ENCODE measurements at regions not wholly inside any gene's neighbourhood (a gene's known extent, or its start where the extent isn't known, plus 50 kb on each side); places are given as distances from the start of the nearest gene placed in this dataset.

DNA sequence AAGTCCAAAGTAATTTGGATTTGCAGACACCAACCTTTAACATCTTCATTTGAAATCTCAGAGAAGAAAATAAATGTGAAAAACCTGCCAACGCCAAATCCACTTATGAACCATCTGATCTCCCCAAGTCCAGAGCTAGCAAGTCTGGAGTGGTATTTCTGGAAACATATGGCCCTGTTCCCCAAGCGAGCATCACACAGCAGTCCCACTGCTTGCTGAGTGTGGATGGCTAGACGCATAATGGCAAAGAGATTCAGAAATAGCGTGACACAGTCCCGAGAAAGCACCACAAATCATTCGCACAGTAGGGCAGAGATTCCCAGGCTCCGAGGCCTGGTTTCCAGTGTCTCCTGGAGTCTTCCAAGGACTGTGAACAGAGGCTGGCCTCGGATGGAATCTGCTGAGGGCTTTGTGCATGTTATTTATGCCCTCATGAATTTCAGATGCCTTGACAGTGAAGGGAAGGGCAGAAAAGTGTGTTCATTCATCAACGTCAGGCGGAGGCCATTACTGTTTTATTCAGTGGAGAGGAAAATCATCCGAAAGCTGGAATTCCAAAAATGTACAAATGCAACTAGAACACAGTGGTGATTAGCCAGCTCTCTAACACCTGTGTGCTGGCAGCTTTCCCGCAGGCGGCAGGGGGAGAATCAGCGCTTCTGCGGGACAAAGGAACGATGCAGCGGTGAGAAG is 417.0 kb downstream of the EIPR1 start:
- H3K27me3 ChIP-seq (ENCODE audit: control insufficient read depth in 4 of 4, insufficient read depth in 4 of 4, low read length in 3 of 4) = no peaks in the 10 kb centered on the region
- H3K36me3 ChIP-seq (ENCODE audit: control insufficient read depth in 4 of 4, insufficient read depth in 3 of 4, low read depth in 1 of 4, low read length in 3 of 4) = no peaks in the 10 kb centered on the region
- no peak overlapping the region for H3K27ac ChIP-seq (ENCODE audit: low read depth in 1 of 2, low read length in 2 of 2)
- no peak overlapping the region for H3K9ac ChIP-seq (ENCODE audit: low read depth in 1 of 2, low read length in 2 of 2)
- WGBS = 86% methylated on average over 17 of the region's 17 CpGs
- no peak for DNase-seq (ENCODE audit: low spot score)
- no peak overlapping the region for H3K4me3 ChIP-seq (ENCODE audit: low read depth in 1 of 3, low read length in 3 of 3)
- TF ChIP-seq RAD21 (IDR thresholded peaks at IDR 0.05) = no peak
- TF ChIP-seq, protein P1, sequence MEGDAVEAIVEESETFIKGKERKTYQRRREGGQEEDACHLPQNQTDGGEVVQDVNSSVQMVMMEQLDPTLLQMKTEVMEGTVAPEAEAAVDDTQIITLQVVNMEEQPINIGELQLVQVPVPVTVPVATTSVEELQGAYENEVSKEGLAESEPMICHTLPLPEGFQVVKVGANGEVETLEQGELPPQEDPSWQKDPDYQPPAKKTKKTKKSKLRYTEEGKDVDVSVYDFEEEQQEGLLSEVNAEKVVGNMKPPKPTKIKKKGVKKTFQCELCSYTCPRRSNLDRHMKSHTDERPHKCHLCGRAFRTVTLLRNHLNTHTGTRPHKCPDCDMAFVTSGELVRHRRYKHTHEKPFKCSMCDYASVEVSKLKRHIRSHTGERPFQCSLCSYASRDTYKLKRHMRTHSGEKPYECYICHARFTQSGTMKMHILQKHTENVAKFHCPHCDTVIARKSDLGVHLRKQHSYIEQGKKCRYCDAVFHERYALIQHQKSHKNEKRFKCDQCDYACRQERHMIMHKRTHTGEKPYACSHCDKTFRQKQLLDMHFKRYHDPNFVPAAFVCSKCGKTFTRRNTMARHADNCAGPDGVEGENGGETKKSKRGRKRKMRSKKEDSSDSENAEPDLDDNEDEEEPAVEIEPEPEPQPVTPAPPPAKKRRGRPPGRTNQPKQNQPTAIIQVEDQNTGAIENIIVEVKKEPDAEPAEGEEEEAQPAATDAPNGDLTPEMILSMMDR (IDR thresholded peaks at IDR 0.05; ENCODE audit: low read depth, low read length, missing input control) = no peak
- H3K9me3 ChIP-seq (ENCODE audit: control insufficient read depth in 4 of 4, low read length in 3 of 4) = peaks cover 0 to 3% (median under 1%) of the 10 kb centered on the region in 4 donors
- H3K4me1 ChIP-seq (ENCODE audit: control insufficient read depth in 4 of 4, insufficient read depth in 4 of 4, low read length in 3 of 4) = no peaks in the 10 kb centered on the region

DNA sequence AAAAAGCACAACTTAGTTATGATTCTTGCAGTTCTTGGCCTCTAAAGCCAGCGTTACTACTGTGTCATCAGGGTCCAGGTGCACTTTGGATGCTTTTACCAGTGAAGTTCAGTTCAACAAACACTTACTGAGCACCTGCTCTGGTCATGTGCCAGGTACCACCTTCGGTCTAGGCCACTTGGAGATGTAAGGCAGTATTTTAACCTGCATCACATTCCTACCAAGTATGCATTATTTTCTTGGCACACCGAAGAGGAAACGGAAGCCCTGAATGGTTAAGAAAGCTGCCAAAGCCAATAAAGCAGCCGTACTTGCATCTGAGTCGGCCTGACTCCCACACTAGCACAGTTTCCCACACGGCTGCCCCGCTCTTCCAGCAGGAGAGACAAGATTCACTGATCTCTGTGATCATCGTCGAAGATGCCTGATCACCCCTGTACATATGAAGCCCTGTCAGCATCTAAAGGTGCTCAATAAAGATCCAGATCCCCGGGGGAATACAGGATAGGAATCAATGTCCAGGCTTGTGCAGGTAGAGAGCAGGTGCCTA is 427.1 kb downstream of the EIPR1 start:
- H3K27ac ChIP-seq (ENCODE audit: low read depth in 1 of 2, low read length in 2 of 2) = no peak overlapping the region
- peaks cover 0 to 4% (median 0%) of the 10 kb centered on the region in 4 donors for H3K9me3 ChIP-seq (ENCODE audit: control insufficient read depth in 4 of 4, low read length in 3 of 4)
- no peak overlapping the region for H3K4me3 ChIP-seq (ENCODE audit: low read depth in 1 of 3, low read length in 3 of 3)
- no peaks in the 10 kb centered on the region for H3K4me1 ChIP-seq (ENCODE audit: control insufficient read depth in 4 of 4, insufficient read depth in 4 of 4, low read length in 3 of 4)
- H3K27me3 ChIP-seq (ENCODE audit: control insufficient read depth in 4 of 4, insufficient read depth in 4 of 4, low read length in 3 of 4) = peaks cover 0 to 3% (median 1%) of the 10 kb centered on the region in 4 donors
- 82% methylated on average over 11 of the region's 11 CpGs for WGBS
- TF ChIP-seq HNF4A (conservative IDR thresholded peaks at IDR 0.05) = no peak
- TF ChIP-seq RXRA (IDR thresholded peaks at IDR 0.05) = no peak
- TF ChIP-seq SP1 (IDR thresholded peaks at IDR 0.05) = no peak
- no peak for TF ChIP-seq FOXA2 (IDR thresholded peaks at IDR 0.05)
- TF ChIP-seq FOXA1 (IDR thresholded peaks at IDR 0.05) = no peak
- no peak for TF ChIP-seq YY1 (IDR thresholded peaks at IDR 0.05)
- no peak for TF ChIP-seq HNF4G (IDR thresholded peaks at IDR 0.05)
- no peak overlapping the region for H3K9ac ChIP-seq (ENCODE audit: low read depth in 1 of 2, low read length in 2 of 2)
- H3K36me3 ChIP-seq (ENCODE audit: control insufficient read depth in 4 of 4, insufficient read depth in 3 of 4, low read depth in 1 of 4, low read length in 3 of 4) = no peaks in the 10 kb centered on the region
- DNase-seq (ENCODE audit: low spot score) = no peak

DNA sequence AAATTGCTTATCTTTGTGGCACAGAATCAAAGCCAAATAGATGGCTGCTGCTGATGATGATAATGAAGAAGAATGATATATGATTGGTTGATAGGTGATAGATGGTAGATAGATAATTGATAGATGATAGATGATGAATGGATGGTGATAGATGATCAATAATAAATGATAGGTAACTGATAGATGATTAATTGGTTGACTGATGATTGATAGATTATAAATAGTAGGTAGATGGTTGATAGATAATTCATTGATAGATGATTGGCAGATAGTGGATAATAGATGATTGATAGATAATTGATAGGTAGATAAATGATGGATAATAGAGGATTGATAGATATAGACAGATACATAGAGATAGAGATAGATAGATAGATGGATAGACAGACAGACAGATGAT is 430.2 kb downstream of the EIPR1 start:
- Histone ChIP-seq H3K4me1 (ENCODE audit: control insufficient read depth in 4 of 4, insufficient read depth in 4 of 4, low read length in 3 of 4) (no peaks in the 10 kb centered on the region), H3K36me3 (ENCODE audit: control insufficient read depth in 4 of 4, insufficient read depth in 3 of 4, low read depth in 1 of 4, low read length in 3 of 4) (no peaks in the 10 kb centered on the region), H3K4me3 (ENCODE audit: low read depth in 1 of 3, low read length in 3 of 3) (no peak overlapping the region), H3K9ac (ENCODE audit: low read depth in 1 of 2, low read length in 2 of 2) (no peak overlapping the region), H3K9me3 (ENCODE audit: control insufficient read depth in 4 of 4, low read length in 3 of 4) (peaks cover 0 to 4% (median 1%) of the 10 kb centered on the region in 4 donors), H3K27ac (ENCODE audit: low read depth in 1 of 2, low read length in 2 of 2) (no peak overlapping the region), H3K27me3 (ENCODE audit: control insufficient read depth in 4 of 4, insufficient read depth in 4 of 4, low read length in 3 of 4) (peaks cover 0 to 3% (median 2%) of the 10 kb centered on the region in 4 donors)
- DNase-seq (ENCODE audit: low spot score) = no peak
- no peak for TF ChIP-seq RAD21 (IDR thresholded peaks at IDR 0.05)
- TF ChIP-seq FOXA2 (IDR thresholded peaks at IDR 0.05) = no peak
- TF ChIP-seq, protein P2, sequence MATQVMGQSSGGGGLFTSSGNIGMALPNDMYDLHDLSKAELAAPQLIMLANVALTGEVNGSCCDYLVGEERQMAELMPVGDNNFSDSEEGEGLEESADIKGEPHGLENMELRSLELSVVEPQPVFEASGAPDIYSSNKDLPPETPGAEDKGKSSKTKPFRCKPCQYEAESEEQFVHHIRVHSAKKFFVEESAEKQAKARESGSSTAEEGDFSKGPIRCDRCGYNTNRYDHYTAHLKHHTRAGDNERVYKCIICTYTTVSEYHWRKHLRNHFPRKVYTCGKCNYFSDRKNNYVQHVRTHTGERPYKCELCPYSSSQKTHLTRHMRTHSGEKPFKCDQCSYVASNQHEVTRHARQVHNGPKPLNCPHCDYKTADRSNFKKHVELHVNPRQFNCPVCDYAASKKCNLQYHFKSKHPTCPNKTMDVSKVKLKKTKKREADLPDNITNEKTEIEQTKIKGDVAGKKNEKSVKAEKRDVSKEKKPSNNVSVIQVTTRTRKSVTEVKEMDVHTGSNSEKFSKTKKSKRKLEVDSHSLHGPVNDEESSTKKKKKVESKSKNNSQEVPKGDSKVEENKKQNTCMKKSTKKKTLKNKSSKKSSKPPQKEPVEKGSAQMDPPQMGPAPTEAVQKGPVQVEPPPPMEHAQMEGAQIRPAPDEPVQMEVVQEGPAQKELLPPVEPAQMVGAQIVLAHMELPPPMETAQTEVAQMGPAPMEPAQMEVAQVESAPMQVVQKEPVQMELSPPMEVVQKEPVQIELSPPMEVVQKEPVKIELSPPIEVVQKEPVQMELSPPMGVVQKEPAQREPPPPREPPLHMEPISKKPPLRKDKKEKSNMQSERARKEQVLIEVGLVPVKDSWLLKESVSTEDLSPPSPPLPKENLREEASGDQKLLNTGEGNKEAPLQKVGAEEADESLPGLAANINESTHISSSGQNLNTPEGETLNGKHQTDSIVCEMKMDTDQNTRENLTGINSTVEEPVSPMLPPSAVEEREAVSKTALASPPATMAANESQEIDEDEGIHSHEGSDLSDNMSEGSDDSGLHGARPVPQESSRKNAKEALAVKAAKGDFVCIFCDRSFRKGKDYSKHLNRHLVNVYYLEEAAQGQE (IDR thresholded peaks at IDR 0.05) = no peak
- TF ChIP-seq, protein P3, sequence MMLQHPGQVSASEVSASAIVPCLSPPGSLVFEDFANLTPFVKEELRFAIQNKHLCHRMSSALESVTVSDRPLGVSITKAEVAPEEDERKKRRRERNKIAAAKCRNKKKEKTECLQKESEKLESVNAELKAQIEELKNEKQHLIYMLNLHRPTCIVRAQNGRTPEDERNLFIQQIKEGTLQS (IDR thresholded peaks at IDR 0.05) = no peak
- no peak for TF ChIP-seq EGR1 (IDR thresholded peaks at IDR 0.05; ENCODE audit: low read depth in 2 of 2)
- no peak for TF ChIP-seq HNF4A (conservative IDR thresholded peaks at IDR 0.05)
- no peak for TF ChIP-seq YY1 (IDR thresholded peaks at IDR 0.05)
- no peak for TF ChIP-seq TAF1 (conservative IDR thresholded peaks at IDR 0.05)
- TF ChIP-seq, protein P1 (IDR thresholded peaks at IDR 0.05; ENCODE audit: low read depth, low read length, missing input control) = no peak
- no peak for TF ChIP-seq NR2F2 (IDR thresholded peaks at IDR 0.05)
- no peak for TF ChIP-seq SP1 (IDR thresholded peaks at IDR 0.05)
- TF ChIP-seq, protein P4, sequence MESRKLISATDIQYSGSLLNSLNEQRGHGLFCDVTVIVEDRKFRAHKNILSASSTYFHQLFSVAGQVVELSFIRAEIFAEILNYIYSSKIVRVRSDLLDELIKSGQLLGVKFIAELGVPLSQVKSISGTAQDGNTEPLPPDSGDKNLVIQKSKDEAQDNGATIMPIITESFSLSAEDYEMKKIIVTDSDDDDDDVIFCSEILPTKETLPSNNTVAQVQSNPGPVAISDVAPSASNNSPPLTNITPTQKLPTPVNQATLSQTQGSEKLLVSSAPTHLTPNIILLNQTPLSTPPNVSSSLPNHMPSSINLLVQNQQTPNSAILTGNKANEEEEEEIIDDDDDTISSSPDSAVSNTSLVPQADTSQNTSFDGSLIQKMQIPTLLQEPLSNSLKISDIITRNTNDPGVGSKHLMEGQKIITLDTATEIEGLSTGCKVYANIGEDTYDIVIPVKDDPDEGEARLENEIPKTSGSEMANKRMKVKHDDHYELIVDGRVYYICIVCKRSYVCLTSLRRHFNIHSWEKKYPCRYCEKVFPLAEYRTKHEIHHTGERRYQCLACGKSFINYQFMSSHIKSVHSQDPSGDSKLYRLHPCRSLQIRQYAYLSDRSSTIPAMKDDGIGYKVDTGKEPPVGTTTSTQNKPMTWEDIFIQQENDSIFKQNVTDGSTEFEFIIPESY (IDR thresholded peaks at IDR 0.05) = no peak
- TF ChIP-seq RXRA (IDR thresholded peaks at IDR 0.05) = no peak
- no peak for TF ChIP-seq GABPA (IDR thresholded peaks at IDR 0.05 in 1 of 2, conservative IDR thresholded peaks at IDR 0.05 in 1 of 2)
- no peak for TF ChIP-seq JUND (IDR thresholded peaks at IDR 0.05)

All from liver (tissue), 8 donors.